Stomach (tissue), 4 donors: ENCODE measurements at regions not wholly inside any gene's neighbourhood (a gene's known extent, or its start where the extent isn't known, plus 50 kb on each side); places are given as distances from the start of the nearest gene placed in this dataset.

Experiments used
- POLR2AphosphoS5 ChIP-seq, 3 donors: sonication (generic); formaldehyde crosslinking; IDR thresholded peaks; one replicate each; pipeline ENCODE4 v1.6.1; 2016; ENCODE audit warnings: antibody characterized with exemption in 3 of 3
- TF ChIP-seq, protein P1 (sequence below), 7 experiments: fragments of 450-650 bp in 4 of 7; fragments of 200-600 bp in 3 of 7; sonication (generic) in 3 of 7; IDR thresholded peaks; one replicate each; pipeline ENCODE4 v1.5.1; 2016 to 2019; ENCODE audit warnings: antibody characterized with exemption in 7 of 7, control low read depth in 2 of 7, mild to moderate bottlenecking in 1 of 7

DNA sequence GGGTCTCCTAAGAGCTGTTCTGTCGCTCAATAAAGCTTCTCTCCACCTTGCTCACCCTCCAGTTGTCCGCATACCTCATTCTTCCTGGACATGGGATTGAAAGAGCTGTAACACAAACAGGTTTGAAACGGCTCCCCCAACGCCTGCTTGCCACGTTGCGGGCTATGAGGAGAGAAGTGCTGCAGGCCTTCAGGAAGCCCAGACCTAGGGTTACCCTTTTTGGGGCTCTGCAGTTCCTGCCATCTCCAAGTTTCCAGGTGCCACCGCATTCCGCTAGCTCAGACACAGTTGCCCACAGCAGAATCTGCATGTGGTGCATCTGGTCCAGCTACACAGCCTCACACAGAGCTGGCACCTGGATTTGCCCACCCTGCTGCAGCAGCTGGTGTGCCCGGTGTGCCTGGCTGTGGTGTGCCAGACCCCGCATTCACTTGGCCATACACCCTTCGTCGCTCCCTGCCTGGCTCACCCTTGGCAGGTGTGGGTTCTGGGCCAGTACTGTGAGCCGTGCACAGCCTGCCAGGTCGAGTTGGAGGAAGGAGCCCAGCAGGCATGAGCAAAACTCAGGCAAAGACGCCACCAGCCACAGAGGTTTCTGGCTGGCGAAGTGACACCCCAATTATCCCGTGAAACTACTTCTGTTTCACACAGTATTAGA is 253.2 kb upstream of the SEMA3A start:
- TF ChIP-seq POLR2AphosphoS5 (IDR thresholded peaks at IDR 0.05) = no peak
- TF ChIP-seq, protein P1, sequence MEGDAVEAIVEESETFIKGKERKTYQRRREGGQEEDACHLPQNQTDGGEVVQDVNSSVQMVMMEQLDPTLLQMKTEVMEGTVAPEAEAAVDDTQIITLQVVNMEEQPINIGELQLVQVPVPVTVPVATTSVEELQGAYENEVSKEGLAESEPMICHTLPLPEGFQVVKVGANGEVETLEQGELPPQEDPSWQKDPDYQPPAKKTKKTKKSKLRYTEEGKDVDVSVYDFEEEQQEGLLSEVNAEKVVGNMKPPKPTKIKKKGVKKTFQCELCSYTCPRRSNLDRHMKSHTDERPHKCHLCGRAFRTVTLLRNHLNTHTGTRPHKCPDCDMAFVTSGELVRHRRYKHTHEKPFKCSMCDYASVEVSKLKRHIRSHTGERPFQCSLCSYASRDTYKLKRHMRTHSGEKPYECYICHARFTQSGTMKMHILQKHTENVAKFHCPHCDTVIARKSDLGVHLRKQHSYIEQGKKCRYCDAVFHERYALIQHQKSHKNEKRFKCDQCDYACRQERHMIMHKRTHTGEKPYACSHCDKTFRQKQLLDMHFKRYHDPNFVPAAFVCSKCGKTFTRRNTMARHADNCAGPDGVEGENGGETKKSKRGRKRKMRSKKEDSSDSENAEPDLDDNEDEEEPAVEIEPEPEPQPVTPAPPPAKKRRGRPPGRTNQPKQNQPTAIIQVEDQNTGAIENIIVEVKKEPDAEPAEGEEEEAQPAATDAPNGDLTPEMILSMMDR (IDR thresholded peaks at IDR 0.05) = no peak
